HG03565 (cell line): ENCODE measurements at regions not wholly inside any gene's neighbourhood (a gene's known extent, or its start where the extent isn't known, plus 50 kb on each side); places are given as distances from the start of the nearest gene placed in this dataset.

ENCODE experiments used
- ATAC-seq: cut with Tn5 transposase; IDR thresholded peaks from one replicate; pipeline ENCODE4 v1.9.1; 2021; ENCODE audit warnings: mild to moderate bottlenecking, moderate library complexity; ENCODE audit not compliant: unreplicated experiment

- ATAC-seq: no peak
Measured at GRCh38 chr2:49207204-49207603, 52.9 kb upstream of the FSHR start.
